ENCODE measurements at regions not wholly inside any gene's neighbourhood (a gene's known extent, or its start where the extent isn't known, plus 50 kb on each side); places are given as distances from the start of the nearest gene placed in this dataset.

GRCh38 chr9:20208961-20209371 is 413.3 kb downstream of the MLLT3 start:
- H3K4me3 ChIP-seq, result no peak overlapping the region
- H3K9me3 ChIP-seq, result no peaks in the 10 kb centered on the region
- peaks cover 0 to 3% (median 0%) of the 10 kb centered on the region in 7 donors for H3K27me3 ChIP-seq (replicated peaks in 1 of 7)
- H3K36me3 ChIP-seq, result no peaks in the 10 kb centered on the region
- WGBS, 5 donors, result 83 to 100% (median 91%) methylated on average over 1 of the region's 1 CpG
- DNase-seq, result no peak
- H3K4me1 ChIP-seq, result peaks cover 0 to 3% (median 0%) of the 10 kb centered on the region in 6 donors
- TF ChIP-seq POLR2AphosphoS5 (IDR thresholded peaks at IDR 0.05) (no peak), POLR2A (IDR thresholded peaks at IDR 0.05) (no peak)
- TF ChIP-seq, protein P1, sequence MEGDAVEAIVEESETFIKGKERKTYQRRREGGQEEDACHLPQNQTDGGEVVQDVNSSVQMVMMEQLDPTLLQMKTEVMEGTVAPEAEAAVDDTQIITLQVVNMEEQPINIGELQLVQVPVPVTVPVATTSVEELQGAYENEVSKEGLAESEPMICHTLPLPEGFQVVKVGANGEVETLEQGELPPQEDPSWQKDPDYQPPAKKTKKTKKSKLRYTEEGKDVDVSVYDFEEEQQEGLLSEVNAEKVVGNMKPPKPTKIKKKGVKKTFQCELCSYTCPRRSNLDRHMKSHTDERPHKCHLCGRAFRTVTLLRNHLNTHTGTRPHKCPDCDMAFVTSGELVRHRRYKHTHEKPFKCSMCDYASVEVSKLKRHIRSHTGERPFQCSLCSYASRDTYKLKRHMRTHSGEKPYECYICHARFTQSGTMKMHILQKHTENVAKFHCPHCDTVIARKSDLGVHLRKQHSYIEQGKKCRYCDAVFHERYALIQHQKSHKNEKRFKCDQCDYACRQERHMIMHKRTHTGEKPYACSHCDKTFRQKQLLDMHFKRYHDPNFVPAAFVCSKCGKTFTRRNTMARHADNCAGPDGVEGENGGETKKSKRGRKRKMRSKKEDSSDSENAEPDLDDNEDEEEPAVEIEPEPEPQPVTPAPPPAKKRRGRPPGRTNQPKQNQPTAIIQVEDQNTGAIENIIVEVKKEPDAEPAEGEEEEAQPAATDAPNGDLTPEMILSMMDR (IDR thresholded peaks at IDR 0.05 in 8 of 11, conservative IDR thresholded peaks at IDR 0.05 in 3 of 11), result no peak
- intact Hi-C loops (cut with DNase I; ENCODE audit: low total_unique reads), result no loop called here
- no peak overlapping the region for H3K27ac ChIP-seq

- no peak for TF ChIP-seq POLR2A (IDR thresholded peaks at IDR 0.05)
- no peak for TF ChIP-seq POLR2AphosphoS5 (IDR thresholded peaks at IDR 0.05)
- TF ChIP-seq, protein P1 (IDR thresholded peaks at IDR 0.05 in 8 of 11, conservative IDR thresholded peaks at IDR 0.05 in 3 of 11), result no peak
- 87 to 93% (median 91%) methylated on average over 5 of the region's 5 CpGs for WGBS, 5 donors
- no peaks in the 10 kb centered on the region for H3K9me3 ChIP-seq
- H3K27ac ChIP-seq, result no peak overlapping the region
- H3K4me1 ChIP-seq, result peaks cover 0 to 3% (median 0%) of the 10 kb centered on the region in 6 donors
- H3K4me3 ChIP-seq, result no peak overlapping the region
- no peak for DNase-seq
- H3K36me3 ChIP-seq, result no peaks in the 10 kb centered on the region
- peaks cover 0 to 3% (median 0%) of the 10 kb centered on the region in 7 donors for H3K27me3 ChIP-seq (replicated peaks in 1 of 7)
- intact Hi-C loops (cut with DNase I; ENCODE audit: low total_unique reads), result no loop called here
Observed at GRCh38 chr9:20208226-20208625, 414.1 kb downstream of the MLLT3 start.

DNA sequence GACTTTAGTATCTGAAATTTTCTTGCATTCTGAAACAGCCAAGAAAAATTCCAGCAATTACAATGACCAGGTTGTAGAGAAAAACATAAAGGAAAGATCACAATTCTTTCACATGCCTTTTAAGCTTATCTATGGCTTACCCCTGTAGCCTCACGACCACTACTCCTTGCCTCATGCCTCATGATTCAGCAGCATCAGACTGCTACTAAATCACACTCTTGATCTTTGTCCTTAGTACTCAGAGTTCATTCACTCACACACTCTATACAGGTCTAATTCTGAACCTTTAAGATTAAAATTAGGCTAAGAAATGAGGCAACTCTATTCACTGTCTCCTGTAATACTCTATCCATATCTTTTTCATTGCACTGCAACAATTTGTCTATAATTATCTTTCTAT is 415.1 kb downstream of the MLLT3 start:
- no peak for DNase-seq
- TF ChIP-seq, protein P1 (IDR thresholded peaks at IDR 0.05 in 8 of 11, conservative IDR thresholded peaks at IDR 0.05 in 3 of 11), result no peak
- no peak for TF ChIP-seq POLR2A (IDR thresholded peaks at IDR 0.05)
- H3K27ac ChIP-seq, result no peak overlapping the region
- no peaks in the 10 kb centered on the region for H3K9me3 ChIP-seq
- H3K4me3 ChIP-seq, result no peak overlapping the region
- peaks cover 0 to 3% (median 0%) of the 10 kb centered on the region in 7 donors for H3K27me3 ChIP-seq (replicated peaks in 1 of 7)
- 61 to 76% (median 71%) methylated on average over 1 of the region's 1 CpG for WGBS, 5 donors
- no peaks in the 10 kb centered on the region for H3K36me3 ChIP-seq
- intact Hi-C loops (cut with DNase I; ENCODE audit: low total_unique reads), result no loop called here
- H3K4me1 ChIP-seq, result peaks cover 0 to 3% (median 0%) of the 10 kb centered on the region in 6 donors

DNA sequence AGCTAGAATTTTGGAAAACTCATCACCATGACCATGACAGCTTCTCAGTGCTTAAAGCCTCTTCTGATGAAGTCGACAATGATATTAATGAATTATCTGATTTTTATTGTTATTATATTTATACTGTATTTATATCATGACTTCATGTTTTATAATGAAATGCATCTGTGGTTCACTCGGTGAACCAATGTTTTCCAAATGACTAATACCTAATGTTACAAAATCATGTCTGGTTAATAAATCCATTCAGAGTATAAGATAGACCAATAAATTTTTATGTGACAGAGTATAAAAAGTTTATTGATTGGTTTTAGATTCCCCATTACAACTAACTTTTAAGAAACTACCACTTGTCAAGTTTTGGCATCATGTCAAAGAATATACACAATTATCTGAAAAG is 416.5 kb downstream of the MLLT3 start:
- no peak overlapping the region for H3K4me3 ChIP-seq
- H3K27me3 ChIP-seq (replicated peaks in 1 of 7), result no peaks in the 10 kb centered on the region
- no peak for TF ChIP-seq POLR2AphosphoS5 (IDR thresholded peaks at IDR 0.05)
- no peak for TF ChIP-seq POLR2A (IDR thresholded peaks at IDR 0.05)
- TF ChIP-seq, protein P1 (IDR thresholded peaks at IDR 0.05 in 8 of 11, conservative IDR thresholded peaks at IDR 0.05 in 3 of 11), result no peak
- no peak for DNase-seq
- H3K27ac ChIP-seq, result no peak overlapping the region
- whole genome bisulfite sequencing, 5 donors, result 82 to 95% (median 90%) methylated on average over 2 of the region's 2 CpGs
- H3K9me3 ChIP-seq, result no peaks in the 10 kb centered on the region
- H3K36me3 ChIP-seq, result no peaks in the 10 kb centered on the region
- H3K4me1 ChIP-seq, result peaks cover 0 to 3% (median 0%) of the 10 kb centered on the region in 6 donors
- intact Hi-C loops (cut with DNase I; ENCODE audit: low total_unique reads), result no loop called here

Measured in spleen (tissue), 11 donors.